GM12878 (cell line): ENCODE measurements at regions not wholly inside any gene's neighbourhood (a gene's known extent, or its start where the extent isn't known, plus 50 kb on each side); places are given as distances from the start of the nearest gene placed in this dataset.

Source experiments
- ATAC-seq: fragments of 200-7000 bp; cut with Tn5 transposase; 3 replicates; pipeline ENCODE4 v1.9.1; 2020; ENCODE audit warnings: mild to moderate bottlenecking, moderate library complexity
- BruUV-seq: library from RNA; stranded (reverse); fragments of 400-500 nt; replicated peaks from 2 replicates; lab custom pipeline; 2021; lab: Mats Ljungman, UMichigan
- CTCF ChIA-PET: fragments of 300-600 bp; sonication (Branson Sonifier 250); formaldehyde crosslinking; extraction: SDS; loops from one replicate; lab custom pipeline; 2021; ENCODE audit warnings: inconsistent platforms; lab: Yijun Ruan, JAX
- POLR2A ChIA-PET: fragments of 350-600 bp; formaldehyde crosslinking; extraction: SDS; loops from one replicate; lab custom pipeline; 2021; ENCODE audit warnings: inconsistent platforms; lab: Charles Lee
- RAD21 ChIA-PET: fragments of 300-600 bp; sonication (Branson Sonifier 250); formaldehyde crosslinking; loops from one replicate; lab custom pipeline; 2023; ENCODE audit warnings: antibody characterized with exemption; ENCODE audit not compliant: unreplicated experiment; lab: Charles Lee
- SMC1A ChIA-PET: fragments of 300-600 bp; sonication (Branson Sonifier 250); formaldehyde crosslinking; loops from one replicate; lab custom pipeline; 2023; ENCODE audit not compliant: unreplicated experiment, uncharacterized antibody; lab: Charles Lee
- DNase-seq: peaks from one replicate; pipeline ENCODE4 v3.0.0-alpha.2; 2011; ENCODE audit warnings: low read depth, low spot score
- FAIRE-seq: peaks from 3 replicates; lab custom pipeline; 2011; peaks lifted over from hg19 to GRCh38; lab: Jason Lieb, UNC
- H2AFZ ChIP-seq: 2 replicates; pipeline ENCODE4 v1.6.0; 2011; ENCODE audit warnings: low read depth, low read length, control low read depth; ENCODE audit not compliant: control insufficient read depth
- H3K27ac ChIP-seq: 2 replicates; pipeline ENCODE4 v1.5.1; 2011; ENCODE audit warnings: control low read depth; ENCODE audit not compliant: control insufficient read depth, insufficient read depth
- H3K27me3 ChIP-seq, 2 experiments: replicated peaks in 1 of 2; 2 replicates each; pipeline versions ENCODE4 v1.6.0 to v1.6.1; 2011; ENCODE audit warnings: low read length in 1 of 2; ENCODE audit not compliant: control insufficient read depth in 2 of 2, insufficient read depth in 2 of 2
- H3K36me3 ChIP-seq, 2 experiments: 2 replicates each; pipeline ENCODE4 v1.5.1; 2011; ENCODE audit warnings: low read length in 1 of 2; ENCODE audit not compliant: control insufficient read depth in 2 of 2, insufficient read depth in 2 of 2
- H3K4me1 ChIP-seq: 2 replicates; pipeline ENCODE4 v1.6.1; 2011; ENCODE audit warnings: mild to moderate bottlenecking, low read length, moderate library complexity, mixed read lengths; ENCODE audit not compliant: control insufficient read depth, insufficient read depth
- H3K4me2 ChIP-seq: 2 replicates; pipeline ENCODE4 v1.6.0; 2011; ENCODE audit warnings: control low read depth; ENCODE audit not compliant: control insufficient read depth, insufficient read depth
- H3K4me3 ChIP-seq: fragments of 200-600 bp; sonication (generic); 2 replicates; pipeline ENCODE4 v1.5.1; 2016
- H3K79me2 ChIP-seq: 2 replicates; pipeline ENCODE4 v1.6.0; 2011; ENCODE audit warnings: low read length; ENCODE audit not compliant: control insufficient read depth, insufficient read depth
- H3K9ac ChIP-seq: 2 replicates; pipeline ENCODE4 v1.8.0; 2011; ENCODE audit warnings: low read length, control low read depth, mixed read lengths; ENCODE audit not compliant: control insufficient read depth, insufficient read depth
- H3K9me3 ChIP-seq: replicated peaks from 3 replicates; pipeline ENCODE4 v1.5.1; 2011; ENCODE audit warnings: mild to moderate bottlenecking, low read length; ENCODE audit not compliant: control insufficient read depth, insufficient read depth
- H4K20me1 ChIP-seq: 2 replicates; pipeline ENCODE4 v1.6.0; 2011; ENCODE audit not compliant: control insufficient read depth, insufficient read depth
- E4F1 ChIP-seq: fragments of 450-650 bp; IDR thresholded peaks from 2 replicates; pipeline ENCODE4 v1.6.1; 2018; ENCODE audit warnings: borderline replicate concordance, mild to moderate bottlenecking; ENCODE audit not compliant: partially characterized antibody
- EED ChIP-seq: sonication (generic); IDR thresholded peaks from 2 replicates; pipeline ENCODE4 v1.6.1; 2016; ENCODE audit warnings: antibody characterized with exemption, low read depth
- IKZF1 ChIP-seq: fragments of 450-650 bp; conservative IDR thresholded peaks from 2 replicates; pipeline ENCODE4 v1.6.1; 2017; ENCODE audit warnings: antibody characterized with exemption, mild to moderate bottlenecking
- JUNB ChIP-seq: IDR thresholded peaks from 2 replicates; pipeline ENCODE4 v1.6.1; 2016; ENCODE audit warnings: antibody characterized with exemption, mild to moderate bottlenecking
- MYB ChIP-seq: fragments of 150-350 bp; IDR thresholded peaks from 2 replicates; pipeline ENCODE4 v1.6.1; 2014; ENCODE audit warnings: mild to moderate bottlenecking, low read depth, low read length, borderline replicate concordance
- NKRF ChIP-seq: fragments of 450-650 bp; conservative IDR thresholded peaks from 2 replicates; pipeline ENCODE4 v1.6.1; 2017; ENCODE audit warnings: mild to moderate bottlenecking, moderate library complexity
- PBX3 ChIP-seq: IDR thresholded peaks from 2 replicates; pipeline ENCODE4 v1.6.1; 2011; ENCODE audit warnings: mild to moderate bottlenecking, low read depth, low read length, moderate library complexity; ENCODE audit not compliant: insufficient replicate concordance
- RUNX3 ChIP-seq: IDR thresholded peaks from 2 replicates; pipeline ENCODE4 v1.6.1; 2012; ENCODE audit warnings: low read length, inconsistent platforms
- SKIL ChIP-seq: fragments of 450-650 bp; IDR thresholded peaks from 2 replicates; pipeline ENCODE4 v1.6.1; 2017; ENCODE audit warnings: mild to moderate bottlenecking, low read depth, inconsistent platforms; ENCODE audit not compliant: poor library complexity, severe bottlenecking
- SUPT20H ChIP-seq: IDR thresholded peaks from 2 replicates; pipeline ENCODE4 v1.6.1; 2011; ENCODE audit warnings: low read depth, mild to moderate bottlenecking, low read length, moderate library complexity, borderline replicate concordance; ENCODE audit not compliant: control insufficient read depth
- ZBTB4 ChIP-seq: fragments of 450-650 bp; formaldehyde crosslinking; IDR thresholded peaks from 2 replicates; pipeline ENCODE4 v1.4.0; 2022; ENCODE audit warnings: mild to moderate bottlenecking, moderate library complexity
- ZNF274 ChIP-seq: IDR thresholded peaks from one replicate; pipeline ENCODE4 v1.8.0; 2011; ENCODE audit not compliant: insufficient read length, insufficient read depth
- ZZZ3 ChIP-seq: IDR thresholded peaks from 2 replicates; pipeline ENCODE4 v1.6.1; 2011; ENCODE audit warnings: low read depth; ENCODE audit not compliant: control insufficient read depth, insufficient read length
- WGBS: methylation state at CpG from one replicate; pipeline ENCODE4 v1.1.6; 2016; ENCODE audit warnings: low lambda C conversion rate; ENCODE audit not compliant: insufficient replicate concordance, insufficient coverage; ENCODE audit errors: missing lambda C conversion rate; 5-methylcytosine and 5-hydroxymethylcytosine counted together
- in situ Hi-C: fragments of 300-500 bp; cut with MboI; formaldehyde crosslinking; loops from 9 replicates; pipeline ENCODE4 v1.14.3; 2018; ENCODE audit warnings: mixed read lengths
- intact Hi-C: fragments of 100-400 bp; cut with micrococcal nuclease; formaldehyde crosslinking; loops from one replicate; pipeline ENCODE4 v1.14.2; 2022; ENCODE audit not compliant: unreplicated experiment

- H3K79me2 ChIP-seq = no peaks in the 10 kb centered on the region
- no TSS peak for BruUV-seq
- H3K4me1 ChIP-seq = no peaks in the 10 kb centered on the region
- no peak overlapping the region for H3K4me3 ChIP-seq
- in situ Hi-C loops = no loop called here
- no peaks in the 10 kb centered on the region for H4K20me1 ChIP-seq
- CTCF ChIA-PET = no interaction called here
- RAD21 ChIA-PET = no interaction called here
- no peak overlapping the region for H3K4me2 ChIP-seq
- H3K9me3 ChIP-seq = no peaks in the 10 kb centered on the region
- FAIRE-seq = no peak
- 47% methylated on average over 1 of the region's 1 CpG for WGBS
- DNase-seq = no peak
- SMC1A ChIA-PET = no interaction called here
- no peak overlapping the region for H2AFZ ChIP-seq
- POLR2A ChIA-PET = no interaction called here
- H3K36me3 ChIP-seq = no peaks in the 10 kb centered on the region
- intact Hi-C loops = no loop called here
- no peak for TF ChIP-seq ZBTB4
- no peak for TF ChIP-seq EED
- no peak for TF ChIP-seq RUNX3
- TF ChIP-seq SUPT20H = no peak
- no peak for TF ChIP-seq SKIL
- TF ChIP-seq ZZZ3 = no peak
- no peak for TF ChIP-seq NKRF
- no peak for TF ChIP-seq ZNF274
- no peak for TF ChIP-seq JUNB
- no peak for TF ChIP-seq IKZF1
- no peak for TF ChIP-seq E4F1
- no peak for TF ChIP-seq MYB
- no peak for TF ChIP-seq PBX3
- ATAC-seq = no peak
- H3K27me3 ChIP-seq = no peaks in the 10 kb centered on the region
- no peak overlapping the region for H3K9ac ChIP-seq
- no peak overlapping the region for H3K27ac ChIP-seq
Measured at GRCh38 chr3:94972066-94972465, 909.2 kb downstream of the NSUN3 start.
